ENCODE measurements at regions not wholly inside any gene's neighbourhood (a gene's known extent, or its start where the extent isn't known, plus 50 kb on each side); places are given as distances from the start of the nearest gene placed in this dataset.

DNA sequence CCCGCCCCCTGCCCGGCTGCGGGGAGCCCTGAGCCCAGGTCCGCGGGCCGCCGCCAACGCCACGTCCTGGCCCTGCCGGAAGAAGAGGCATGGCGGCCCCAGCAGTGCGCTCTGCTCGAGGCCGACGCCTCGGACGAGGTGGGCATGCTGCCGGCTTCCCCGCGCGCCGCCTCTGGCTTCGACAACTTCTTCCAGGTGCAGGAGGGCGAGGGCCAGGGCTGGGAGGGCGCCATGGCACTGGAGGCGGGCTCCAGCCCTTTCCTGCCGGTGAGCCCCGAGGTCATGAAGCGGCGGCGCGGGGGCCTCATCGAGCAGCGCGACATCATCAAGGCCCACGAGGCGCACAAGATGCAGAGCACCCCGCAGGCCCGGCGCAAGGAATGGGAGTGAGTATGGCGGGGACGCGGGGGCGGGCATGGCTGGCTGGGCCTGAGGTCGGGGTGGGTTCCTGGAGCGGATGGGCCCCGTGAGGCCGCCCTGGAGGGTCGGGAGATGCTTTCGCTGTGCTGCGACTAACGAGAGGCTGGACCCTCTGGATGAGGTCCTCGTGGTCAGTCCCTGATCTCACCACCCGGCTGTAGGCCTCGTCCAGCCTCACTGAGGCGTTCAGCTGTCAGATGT, 70.0 kb upstream of the CACNA1E start:
- peak; percentile 3 for ATAC-seq
- Mint-ChIP-seq H3K36me3 (no peaks in the 10 kb centered on the region), H3K27ac (no peak overlapping the region), H3K27me3 (peaks cover 19% of the 10 kb centered on the region), H3K9me3 (no peaks in the 10 kb centered on the region), H3K4me3 (no peak overlapping the region), H3K4me1 (no peaks in the 10 kb centered on the region)

DNA sequence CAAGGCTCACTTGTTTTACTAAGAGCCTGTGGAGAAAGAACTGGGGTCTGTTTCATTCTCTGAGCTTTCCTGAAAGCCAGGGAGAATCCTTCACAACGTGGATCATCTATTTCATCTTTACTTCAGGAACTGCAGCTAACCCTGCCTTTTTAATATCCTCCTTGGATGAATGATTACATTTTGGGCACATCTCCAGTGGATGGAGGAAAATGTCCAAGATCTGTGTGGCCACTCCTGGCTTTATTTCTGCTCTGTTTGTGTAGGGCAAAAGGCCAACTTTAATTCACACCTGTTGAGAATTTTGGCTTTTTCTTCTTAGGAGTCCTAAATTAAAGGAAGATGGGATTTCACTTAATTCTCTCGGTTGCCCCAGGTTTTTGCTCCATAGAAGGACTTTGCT, 69.5 kb upstream of the CACNA1E start:
- H3K27me3 Mint-ChIP-seq = peaks cover 19% of the 10 kb centered on the region
- H3K27ac Mint-ChIP-seq = no peak overlapping the region
- H3K9me3 Mint-ChIP-seq = no peaks in the 10 kb centered on the region
- H3K36me3 Mint-ChIP-seq = no peaks in the 10 kb centered on the region
- no peak for ATAC-seq
- H3K4me1 Mint-ChIP-seq = no peaks in the 10 kb centered on the region
- no peak overlapping the region for H3K4me3 Mint-ChIP-seq

DNA sequence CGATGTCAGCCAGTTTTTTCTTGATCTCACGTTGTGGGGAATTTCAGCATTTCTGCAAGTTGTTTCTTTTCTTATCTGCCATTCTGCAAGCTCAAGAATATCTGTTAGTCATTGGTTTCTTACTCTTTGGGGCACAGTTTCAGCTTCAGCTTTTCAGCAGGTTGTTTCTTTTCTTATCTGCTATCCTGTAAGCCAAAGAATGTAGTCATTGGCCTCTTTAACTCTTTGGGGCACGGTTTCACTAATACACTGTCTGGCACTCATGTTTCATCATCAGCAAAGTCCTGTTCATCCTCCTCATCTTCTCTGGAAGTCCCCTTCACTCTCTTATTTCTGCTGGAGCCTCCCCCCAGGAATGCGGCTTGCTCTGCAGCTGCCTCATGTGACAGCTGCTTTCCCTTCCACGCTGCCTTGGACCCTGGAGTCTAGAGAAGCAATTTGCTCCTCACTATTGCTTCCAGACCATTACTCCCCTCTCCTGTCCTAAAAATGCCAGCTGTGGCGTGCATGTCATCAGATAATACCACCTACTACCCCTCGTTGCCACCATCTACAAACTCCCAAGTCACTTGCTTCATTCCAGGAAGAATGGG, 67.0 kb upstream of the CACNA1E start:
- no peak overlapping the region for H3K4me3 Mint-ChIP-seq
- no peak for ATAC-seq
- H3K36me3 Mint-ChIP-seq = no peaks in the 10 kb centered on the region
- no peak overlapping the region for H3K27ac Mint-ChIP-seq
- no peaks in the 10 kb centered on the region for H3K9me3 Mint-ChIP-seq
- no peaks in the 10 kb centered on the region for H3K4me1 Mint-ChIP-seq
- peaks cover 8% of the 10 kb centered on the region for H3K27me3 Mint-ChIP-seq

DNA sequence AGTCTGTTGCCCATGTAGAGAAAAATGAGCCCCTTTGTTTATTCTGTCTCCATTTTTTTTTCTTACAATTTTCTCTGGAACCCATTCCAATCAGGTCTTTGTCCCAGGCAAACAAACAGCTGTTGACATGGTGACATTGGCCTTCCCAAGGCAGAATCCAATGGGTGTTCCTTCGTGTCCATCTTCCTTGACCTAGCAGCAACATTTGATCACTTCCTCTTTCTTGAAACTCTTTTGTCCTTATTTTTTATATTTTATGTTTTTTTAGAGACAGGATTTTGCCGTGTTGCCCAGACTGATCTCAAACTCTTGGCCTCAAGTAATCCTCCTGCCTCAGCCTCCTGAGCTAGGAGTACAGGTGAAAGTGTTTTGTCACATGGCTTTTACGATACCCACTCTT, 65.4 kb upstream of the CACNA1E start:
- no peak for ATAC-seq
- Mint-ChIP-seq H3K4me3 (no peak overlapping the region), H3K9me3 (no peaks in the 10 kb centered on the region), H3K36me3 (no peaks in the 10 kb centered on the region), H3K27ac (no peak overlapping the region), H3K27me3 (no peaks in the 10 kb centered on the region), H3K4me1 (no peaks in the 10 kb centered on the region)

DNA sequence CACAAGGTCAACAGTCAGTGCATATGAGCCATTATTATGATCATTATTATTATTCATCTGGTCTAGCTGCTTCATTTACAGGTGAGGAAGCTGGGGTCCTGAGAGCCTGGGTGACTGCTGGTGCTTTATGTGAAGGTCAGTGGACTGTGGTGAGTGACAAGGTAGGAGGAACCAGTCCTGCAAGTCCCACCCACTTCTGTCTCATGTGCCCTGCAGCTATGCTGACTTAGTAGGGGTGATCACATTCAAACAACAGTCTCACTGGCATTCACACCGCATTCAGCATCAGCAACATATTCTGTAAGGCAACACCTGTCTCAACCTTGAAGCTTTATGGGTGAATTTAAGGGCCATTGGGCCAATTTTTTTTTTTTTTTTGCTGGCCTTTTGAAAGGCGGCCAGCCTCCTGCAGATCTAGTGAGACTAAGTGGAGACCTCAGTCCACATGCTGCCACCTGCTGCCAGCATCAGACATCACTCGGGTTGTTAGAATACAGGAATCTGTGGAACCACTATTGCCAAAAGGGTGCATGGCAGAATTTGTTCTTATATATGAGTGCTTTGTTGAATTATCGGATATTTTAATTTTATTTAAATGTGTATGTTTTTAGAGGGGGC, 59.9 kb upstream of the CACNA1E start:
- Mint-ChIP-seq H3K27ac (no peak overlapping the region), H3K27me3 (peaks cover 42% of the 10 kb centered on the region), H3K4me3 (no peak overlapping the region), H3K9me3 (peaks cover 13% of the 10 kb centered on the region), H3K4me1 (peaks cover 6% of the 10 kb centered on the region), H3K36me3 (no peaks in the 10 kb centered on the region)
- ATAC-seq = no peak

DNA sequence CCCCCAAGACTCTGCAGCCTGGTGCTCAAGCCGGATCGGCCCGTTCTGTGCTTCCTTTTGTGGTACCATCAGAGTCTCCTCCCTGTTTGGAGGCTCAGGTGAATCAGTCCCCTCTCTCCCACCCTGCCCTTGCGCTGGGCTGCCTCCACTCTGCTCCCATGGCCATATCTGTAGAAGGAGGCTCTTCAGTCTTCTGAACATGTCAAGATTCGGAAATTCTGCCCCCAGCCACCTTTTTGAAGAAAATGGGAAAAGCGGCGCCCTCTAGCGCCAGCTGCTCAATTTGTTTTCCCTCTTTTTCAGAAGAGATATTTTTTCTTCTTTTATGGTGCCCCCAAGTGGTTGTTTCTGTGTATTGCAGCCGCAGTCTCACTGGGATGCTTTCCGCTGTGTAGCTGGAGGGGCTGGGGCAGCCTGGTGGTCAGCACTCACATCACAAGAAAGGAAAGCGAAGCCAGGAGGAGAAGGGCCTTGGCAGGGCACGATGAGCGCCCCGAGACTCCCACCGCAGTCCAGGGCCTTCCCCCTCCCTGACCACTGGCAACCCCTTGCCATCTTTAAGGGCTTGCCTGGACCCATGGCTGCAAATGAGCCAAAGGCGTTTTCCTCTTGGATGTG, 58.4 kb upstream of the CACNA1E start:
- no peak overlapping the region for H3K4me3 Mint-ChIP-seq
- no peak overlapping the region for H3K27ac Mint-ChIP-seq

DNA sequence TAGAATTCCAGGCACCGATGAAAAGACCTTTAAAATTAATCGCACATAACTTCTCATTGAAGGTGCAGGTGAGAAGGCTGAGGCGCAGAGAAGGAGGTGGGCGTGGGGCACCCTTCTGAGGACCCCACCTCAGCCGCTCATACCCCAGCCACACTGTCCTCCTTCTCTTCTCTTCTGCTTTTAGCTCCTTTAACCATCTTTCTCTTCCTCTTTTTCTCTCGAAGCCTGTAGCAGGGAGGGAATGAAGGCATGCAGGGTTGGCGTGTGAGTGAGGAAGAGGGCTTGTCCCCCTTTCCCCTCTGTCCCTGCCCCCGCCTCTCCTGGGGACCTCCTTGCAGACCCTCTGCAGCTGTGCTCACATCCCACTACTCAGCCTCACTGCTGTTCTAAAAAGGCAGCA, 57.8 kb upstream of the CACNA1E start:
- H3K4me3 Mint-ChIP-seq = no peak overlapping the region

More for the DNA sequence above, 58.4 kb upstream of the CACNA1E start:
- ATAC-seq = peak; percentile 42
- Mint-ChIP-seq H3K36me3 (no peaks in the 10 kb centered on the region), H3K4me1 (peaks cover 6% of the 10 kb centered on the region), H3K27me3 (peaks cover 46% of the 10 kb centered on the region), H3K9me3 (peaks cover 13% of the 10 kb centered on the region)

DNA sequence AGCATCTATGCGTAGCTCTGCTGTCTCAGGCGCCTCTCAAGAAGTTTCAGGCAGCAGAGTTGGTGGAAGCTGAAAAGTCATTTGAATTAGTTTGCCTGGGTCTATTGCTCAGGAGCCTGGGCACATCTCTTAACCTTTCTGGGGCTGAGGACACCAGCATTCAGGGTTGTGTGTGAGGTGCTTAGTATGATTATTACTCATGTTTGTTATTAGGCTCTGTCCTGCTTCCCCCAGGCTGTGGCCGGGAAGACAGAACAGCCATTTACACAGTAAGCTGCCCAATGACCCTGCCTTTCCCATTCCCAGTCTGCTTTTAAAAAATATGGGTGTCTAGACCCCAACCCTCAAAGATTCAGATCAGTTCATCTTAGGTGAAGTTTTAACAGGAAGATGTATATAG, 53.9 kb upstream of the CACNA1E start:
- Mint-ChIP-seq H3K9me3 (peaks cover 13% of the 10 kb centered on the region), H3K27ac (no peak overlapping the region), H3K4me1 (peaks cover 6% of the 10 kb centered on the region), H3K36me3 (no peaks in the 10 kb centered on the region), H3K4me3 (no peak overlapping the region), H3K27me3 (peaks cover 54% of the 10 kb centered on the region)
- ATAC-seq = no peak

More for the DNA sequence above, 57.8 kb upstream of the CACNA1E start:
- peaks cover 46% of the 10 kb centered on the region for H3K27me3 Mint-ChIP-seq
- ATAC-seq = no peak
- no peak overlapping the region for H3K27ac Mint-ChIP-seq
- peaks cover 13% of the 10 kb centered on the region for H3K9me3 Mint-ChIP-seq
- H3K4me1 Mint-ChIP-seq = peaks cover 6% of the 10 kb centered on the region
- no peaks in the 10 kb centered on the region for H3K36me3 Mint-ChIP-seq

DNA sequence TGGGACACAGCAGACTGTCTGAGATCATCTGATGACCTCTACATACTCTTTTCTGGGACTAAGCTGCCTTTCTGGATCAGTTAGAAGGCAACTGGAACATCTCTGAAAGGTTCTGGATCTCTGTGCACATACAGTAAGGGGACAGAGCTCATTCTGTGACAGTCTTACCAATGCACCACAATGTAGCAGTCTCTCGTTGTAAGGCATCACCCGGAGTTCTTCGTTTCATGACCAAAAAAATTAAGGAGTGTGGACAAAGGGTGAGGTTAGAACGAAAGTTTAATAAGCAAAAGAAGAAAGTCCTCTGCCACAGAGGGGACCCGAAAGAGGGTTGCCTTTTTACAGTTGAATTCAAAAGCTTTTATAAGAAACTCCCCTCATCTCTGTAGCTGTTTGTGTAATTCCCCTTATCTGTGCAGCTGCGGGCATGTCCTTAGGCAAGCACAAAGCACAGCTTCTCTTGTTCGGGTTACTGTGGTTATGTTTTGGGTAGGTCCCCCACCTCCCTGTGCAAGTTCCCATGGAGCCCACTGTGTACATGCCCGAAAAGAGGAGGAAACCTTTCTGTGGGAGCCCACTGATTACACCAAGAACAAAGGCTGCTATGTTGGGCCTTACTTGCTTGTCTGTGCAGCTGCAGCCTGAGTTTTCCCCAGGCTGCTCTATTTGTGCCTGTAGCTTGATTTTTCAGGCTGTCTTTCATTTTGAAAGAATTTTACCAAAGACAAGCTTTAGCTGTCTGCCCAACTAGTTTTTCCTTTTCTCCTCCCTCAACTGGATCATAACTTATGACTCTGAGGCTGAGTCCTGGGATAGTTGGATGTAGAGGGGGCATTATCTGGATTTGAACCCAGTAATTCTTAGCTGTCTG, 53.1 kb upstream of the CACNA1E start:
- Mint-ChIP-seq H3K27me3 (peaks cover 46% of the 10 kb centered on the region), H3K36me3 (no peaks in the 10 kb centered on the region), H3K4me3 (no peak overlapping the region), H3K9me3 (peaks cover 13% of the 10 kb centered on the region), H3K4me1 (peaks cover under 1% of the 10 kb centered on the region), H3K27ac (no peak overlapping the region)
- ATAC-seq = no peak

Data from stimulated activated memory B cell treated with anti-CD40 and anti-IgM and Interleukin-4, amounts not matched to agents 10 μg/mL and 1 μg/mL and 100 μg/mL, for 72 hours (primary cell).